NCI-H128 (cell line): ENCODE measurements at regions not wholly inside any gene's neighbourhood (a gene's known extent, or its start where the extent isn't known, plus 50 kb on each side); places are given as distances from the start of the nearest gene placed in this dataset.
"Not testable (repeated sequence)": the region's sequence is repeated elsewhere in the genome, so short reads cannot be mapped to it uniquely, and the experiment has no call there.

Experiments used
- DNase-seq: peaks from one replicate; lab custom pipeline; 2025; ENCODE audit not compliant: unreplicated experiment; lab: John Stamatoyannopoulos, UW

DNA sequence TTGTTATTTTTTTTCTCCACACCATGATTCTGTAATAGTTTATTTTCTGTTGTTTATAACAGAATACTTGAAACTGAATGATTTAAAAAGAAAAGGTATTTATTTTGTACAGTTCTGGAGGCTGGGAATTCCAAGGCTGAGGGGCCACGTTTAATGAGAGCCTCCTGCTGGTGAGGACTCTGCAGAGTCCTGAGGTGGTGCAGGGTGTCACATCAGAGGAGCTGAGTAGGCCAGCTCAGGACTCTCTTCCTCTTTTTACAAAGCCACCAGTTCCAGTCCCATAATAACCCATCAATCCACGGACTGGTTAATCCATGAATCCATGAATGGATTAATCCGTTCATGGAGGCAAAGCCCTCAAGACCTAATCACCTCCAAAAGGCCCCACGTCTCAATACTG lies 71.6 kb downstream of the TFAP2A start:
- no peak for DNase-seq

- no peak for DNase-seq
Measured at GRCh38 chr6:10341605-10342004, 73.3 kb downstream of the TFAP2A start.

DNA sequence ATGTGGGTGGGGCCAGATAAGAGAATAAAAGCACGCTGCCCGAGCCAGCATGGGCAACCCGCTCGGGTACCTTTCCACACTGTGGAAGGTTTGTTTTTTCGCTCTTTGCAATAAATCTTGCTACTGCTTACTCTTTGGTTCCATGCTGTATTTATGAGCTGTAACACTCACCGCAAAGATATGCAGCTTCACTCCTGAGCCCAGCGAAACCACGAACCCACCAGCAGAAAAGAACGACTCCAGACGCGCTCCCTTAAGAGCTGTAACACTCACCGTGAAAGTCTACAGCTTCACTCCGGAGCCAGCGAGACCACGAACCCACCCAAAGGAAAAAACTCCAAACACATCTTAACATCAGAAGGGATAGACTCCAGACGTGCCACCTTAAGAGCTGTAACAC lies 76.7 kb downstream of the TFAP2A start:
- DNase-seq: no peak

DNA sequence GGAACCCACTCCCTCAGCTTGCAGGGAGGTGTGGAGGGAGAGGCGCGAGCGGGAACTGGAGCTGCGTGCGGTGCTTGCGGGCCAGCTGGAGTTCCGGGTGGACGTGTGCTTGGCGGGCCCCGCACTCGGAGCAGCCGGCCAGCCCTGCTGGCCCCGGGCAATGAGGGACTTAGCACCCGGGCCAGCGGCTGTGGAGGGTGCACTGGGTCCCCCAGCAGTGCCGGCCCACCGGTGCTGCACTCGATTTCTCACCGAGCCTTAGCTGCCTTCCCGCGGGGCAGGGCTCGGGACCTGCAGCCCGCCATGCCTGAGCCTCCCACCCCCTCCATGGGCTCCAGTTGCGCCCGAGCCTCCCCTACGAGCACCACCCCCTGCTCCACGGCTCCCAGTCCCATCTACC lies 77.5 kb downstream of the TFAP2A start:
- not testable (repeated sequence) for DNase-seq

DNA sequence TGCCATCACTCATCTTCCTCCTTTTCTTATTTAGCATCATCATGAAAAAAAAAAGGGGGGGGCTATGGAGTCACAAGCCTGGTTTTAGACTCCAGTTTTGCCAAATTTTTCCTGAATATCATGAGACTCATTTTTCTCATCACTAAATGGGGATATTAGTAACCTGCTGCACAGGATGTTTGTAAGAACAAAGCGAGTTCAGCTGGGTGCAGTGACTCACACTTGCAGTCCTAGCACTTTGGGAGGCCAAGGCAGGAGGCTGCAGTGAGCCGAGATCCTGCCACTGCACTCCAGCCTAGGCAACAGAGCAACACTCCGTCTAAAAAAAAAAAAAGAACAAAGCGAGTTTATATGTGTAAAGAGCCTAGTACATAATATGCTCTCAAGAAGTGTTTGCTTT lies 82.8 kb downstream of the TFAP2A start:
- DNase-seq: no peak

DNA sequence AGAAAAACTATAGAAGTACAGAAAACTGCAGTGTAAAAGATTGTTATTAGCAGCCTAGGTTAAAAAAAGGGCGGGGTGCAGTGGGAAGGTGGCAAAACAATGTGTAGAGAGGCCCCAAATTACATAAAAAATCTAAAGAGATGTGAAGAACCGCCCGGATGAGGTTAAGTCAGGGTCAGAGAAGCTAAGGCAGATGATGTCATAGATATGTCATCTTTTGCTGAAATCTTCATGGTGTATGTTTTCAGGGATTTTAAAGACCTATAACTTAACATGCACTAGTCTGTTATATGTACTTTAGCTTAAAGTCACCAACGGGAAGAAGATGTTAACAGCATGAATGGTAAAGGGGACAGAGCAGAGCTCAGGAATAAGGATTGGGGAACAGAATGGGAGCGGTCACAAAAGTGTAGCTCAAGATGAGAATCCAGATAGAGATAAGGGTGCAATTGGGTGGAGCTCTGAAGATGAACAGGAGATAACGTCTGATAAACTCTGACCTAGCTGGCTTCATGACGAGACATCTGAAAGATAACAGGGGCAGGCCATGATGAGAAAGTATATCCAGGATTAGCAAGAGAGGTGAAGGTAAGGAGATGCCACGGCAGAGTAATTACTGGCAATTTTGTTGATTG lies 83.4 kb downstream of the TFAP2A start:
- DNase-seq: no peak

DNA sequence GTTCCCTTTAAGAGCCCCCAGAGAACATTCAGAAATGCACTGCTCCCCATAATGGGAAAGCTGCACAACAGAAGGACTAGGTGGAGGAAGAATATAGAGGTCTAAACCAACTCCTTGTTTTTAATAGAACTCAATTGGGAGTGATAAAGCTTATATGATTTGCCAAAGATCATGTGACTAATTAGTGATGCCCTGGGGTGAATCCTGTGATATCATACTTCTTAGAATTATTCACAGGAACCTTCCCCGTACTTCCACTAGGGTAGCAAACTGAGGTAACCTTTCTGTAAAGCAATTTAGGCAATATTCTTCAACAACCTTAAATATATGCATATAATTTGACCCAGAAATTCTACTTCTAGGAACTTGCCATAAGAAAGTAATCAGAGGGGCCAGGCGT lies 84.4 kb downstream of the TFAP2A start:
- DNase-seq: no peak

GRCh38 chr6:10323018-10323417 lies 91.9 kb downstream of the TFAP2A start:
- DNase-seq: no peak

DNA sequence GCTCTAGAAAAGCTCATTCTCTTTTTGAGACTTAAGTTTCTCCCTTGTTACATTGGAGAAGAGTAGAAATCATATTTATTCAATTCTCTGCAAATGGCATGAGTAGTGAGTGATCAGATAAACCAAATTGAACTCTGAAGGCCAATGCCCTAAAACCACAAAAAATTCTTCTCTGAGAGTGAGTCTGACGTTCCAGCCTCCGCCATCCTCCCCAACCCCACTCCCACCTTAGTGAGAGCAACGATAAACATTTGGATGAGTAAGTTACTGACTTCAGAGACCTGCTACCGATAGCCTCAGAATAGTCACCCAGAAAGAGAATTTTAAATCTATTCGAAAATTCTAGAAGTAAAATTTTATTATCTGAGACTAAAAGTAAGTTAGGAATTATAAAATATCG lies 94.6 kb downstream of the TFAP2A start:
- no peak for DNase-seq

- DNase-seq: no peak
Measured at GRCh38 chr6:10316373-10316721, 98.5 kb downstream of the TFAP2A start.

- DNase-seq: no peak
Measured at GRCh38 chr6:10315658-10316372, 99.1 kb downstream of the TFAP2A start.

GRCh38 chr6:10315034-10315433 lies 99.8 kb downstream of the TFAP2A start:
- no peak for DNase-seq

GRCh38 chr6:10314163-10314955 lies 100.5 kb downstream of the TFAP2A start:
- DNase-seq: no peak

DNA sequence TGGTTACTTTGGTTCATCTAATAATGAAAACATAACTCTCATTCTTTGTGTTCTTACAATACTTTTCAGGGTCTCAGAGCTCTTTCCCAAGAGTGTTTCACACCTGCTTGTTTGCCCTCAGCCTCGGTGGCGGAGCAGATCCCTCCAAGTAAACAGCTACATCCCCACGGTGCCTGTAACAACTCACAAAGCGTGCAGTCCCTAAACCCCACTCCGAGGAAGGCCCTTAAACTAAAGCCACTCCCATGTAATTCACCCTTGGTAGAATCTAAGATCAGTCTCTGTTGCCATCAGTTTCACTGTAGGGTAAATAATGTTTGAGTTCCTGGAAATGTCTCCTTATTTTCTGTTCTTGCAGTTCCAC lies 101.1 kb downstream of the TFAP2A start:
- DNase-seq: no peak

DNA sequence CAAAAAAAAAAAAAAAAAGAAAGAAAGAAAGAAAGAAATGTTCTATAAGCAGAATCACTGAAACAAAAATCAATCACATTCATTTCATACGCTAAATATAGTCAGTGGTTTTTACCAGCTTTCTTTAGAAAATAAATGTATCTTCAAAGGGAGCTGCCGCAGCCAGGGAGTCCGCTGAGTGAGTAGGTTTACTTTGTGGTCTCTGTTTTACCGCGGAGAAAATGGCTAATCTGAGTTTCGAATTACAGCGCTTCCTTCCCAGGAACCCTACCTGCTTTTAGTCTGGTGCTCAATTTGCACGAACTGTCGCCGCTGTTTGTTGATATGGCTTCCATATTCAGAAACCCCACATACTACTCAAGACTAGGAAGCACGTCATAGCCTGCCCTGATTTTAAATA lies 102.4 kb downstream of the TFAP2A start:
- DNase-seq: no peak

DNA sequence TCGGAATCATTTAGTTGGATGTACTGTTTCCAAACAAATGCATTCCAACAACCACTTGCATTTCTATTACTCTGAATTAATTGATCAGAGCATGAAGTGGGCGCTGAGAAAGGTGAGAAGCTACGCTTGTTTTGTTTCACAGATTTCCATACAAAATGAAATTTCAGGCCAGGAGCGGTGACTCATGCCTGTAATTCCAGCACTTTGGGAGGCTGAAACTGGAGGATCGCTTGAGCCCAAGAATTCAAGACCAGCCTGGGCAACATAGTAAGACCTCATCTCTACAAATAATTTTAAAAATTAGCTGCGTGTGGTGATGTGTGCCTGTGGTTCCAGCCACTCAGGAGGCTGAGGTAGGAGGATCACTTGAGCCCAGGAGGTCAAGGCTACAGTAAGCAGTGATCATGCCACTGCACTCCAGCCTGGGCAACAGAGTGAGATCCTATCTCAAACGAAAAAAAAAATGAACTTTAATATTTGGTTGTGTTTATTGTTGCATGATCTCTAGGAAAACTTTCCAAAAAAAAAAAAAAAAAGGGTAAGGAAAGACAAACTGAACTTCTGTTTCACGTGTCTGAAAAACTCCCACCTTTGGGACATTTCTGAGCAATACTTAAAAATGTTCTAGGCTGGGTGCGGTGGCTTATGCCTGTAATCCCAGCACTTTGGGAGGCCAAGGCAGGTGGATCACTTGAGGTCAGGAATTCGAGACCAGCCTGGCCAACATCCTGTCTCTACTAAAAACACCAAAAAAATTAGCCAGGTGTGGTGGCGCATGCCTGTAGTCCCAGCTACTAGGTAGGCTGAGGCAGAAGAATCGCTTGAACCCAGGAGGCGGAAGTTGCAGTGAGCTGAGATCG lies 103.1 kb downstream of the TFAP2A start:
- DNase-seq: not testable (repeated sequence)

DNA sequence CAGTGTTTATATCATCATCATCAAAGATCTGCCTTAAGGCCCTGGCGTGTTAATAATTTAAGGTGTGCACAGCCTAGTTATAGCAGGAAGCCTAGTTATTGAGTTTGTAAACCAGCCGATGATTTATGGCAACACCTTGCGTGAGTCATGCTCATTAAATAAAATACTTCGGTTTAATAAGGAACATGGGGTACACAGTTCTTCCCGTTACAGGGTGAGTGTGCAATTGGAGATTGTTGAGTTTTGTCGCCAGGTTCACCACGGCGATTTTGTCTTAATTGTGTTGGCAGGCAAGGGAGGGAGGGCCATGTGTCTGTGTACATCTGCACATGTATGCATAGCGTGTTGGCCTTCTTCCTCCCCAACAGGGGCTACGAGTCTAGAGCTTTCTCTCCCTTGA lies 104.0 kb downstream of the TFAP2A start:
- no peak for DNase-seq

DNA sequence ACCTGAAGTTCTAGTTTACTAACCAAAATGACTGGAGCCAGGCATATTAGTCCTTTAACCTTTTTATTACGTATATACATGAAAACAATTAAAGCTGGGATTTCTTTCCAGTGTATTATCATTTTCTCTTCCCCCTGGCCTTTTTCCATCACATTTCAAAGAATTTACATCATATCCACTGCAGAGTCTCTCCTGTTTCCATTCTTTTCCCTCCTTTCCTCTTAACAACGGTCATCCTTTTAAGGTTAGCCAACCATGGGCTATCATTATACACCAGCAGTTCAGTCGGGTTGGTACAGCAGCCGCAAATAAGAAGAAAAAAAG lies 104.6 kb downstream of the TFAP2A start:
- no peak for DNase-seq

DNA sequence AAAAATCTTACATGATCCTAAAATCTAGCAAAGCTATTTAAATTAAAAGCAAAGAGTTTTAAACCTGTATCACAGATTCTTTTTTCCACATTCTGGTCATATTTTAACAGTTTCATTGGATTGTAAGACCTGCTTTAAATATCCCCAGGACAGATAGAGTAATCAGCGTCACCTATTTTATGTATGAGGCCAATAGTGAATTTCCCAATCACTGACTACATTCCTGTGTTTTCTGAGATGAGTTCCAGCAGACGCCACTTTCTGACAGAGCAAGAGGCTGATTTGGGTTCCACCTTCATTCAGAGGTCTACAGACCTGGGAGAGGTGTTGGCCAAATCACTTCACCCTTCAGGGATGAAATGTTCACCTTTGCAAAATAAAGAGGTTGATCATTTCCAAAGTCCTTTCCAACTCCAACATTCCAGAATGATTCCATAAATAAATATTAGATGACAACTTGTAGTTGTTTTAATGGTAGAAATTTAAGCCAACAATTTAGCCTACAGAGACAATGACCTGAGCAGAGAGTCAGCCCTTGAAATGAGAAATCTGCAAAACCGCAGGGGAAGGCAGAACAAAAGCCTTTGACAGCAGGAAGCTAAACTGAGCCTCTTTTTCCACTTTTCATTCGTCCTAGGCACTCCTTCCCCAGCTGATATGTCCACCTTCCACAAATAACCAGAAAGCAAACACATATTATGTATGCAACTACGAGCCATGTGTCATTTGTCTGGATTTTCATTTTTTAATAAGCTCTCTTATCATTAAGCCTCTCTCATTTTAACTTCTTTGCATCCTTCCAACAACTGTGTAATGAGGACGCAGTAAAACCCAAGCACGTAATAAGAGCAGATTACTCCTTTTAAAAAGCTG lies 105.2 kb downstream of the TFAP2A start:
- no peak for DNase-seq

- no peak for DNase-seq
Measured at GRCh38 chr6:10307476-10307875, 107.4 kb downstream of the TFAP2A start.

GRCh38 chr6:10307028-10307427 lies 107.8 kb downstream of the TFAP2A start:
- DNase-seq: no peak
